ENCODE measurements at regions not wholly inside any gene's neighbourhood (a gene's known extent, or its start where the extent isn't known, plus 50 kb on each side); places are given as distances from the start of the nearest gene placed in this dataset.

DNA sequence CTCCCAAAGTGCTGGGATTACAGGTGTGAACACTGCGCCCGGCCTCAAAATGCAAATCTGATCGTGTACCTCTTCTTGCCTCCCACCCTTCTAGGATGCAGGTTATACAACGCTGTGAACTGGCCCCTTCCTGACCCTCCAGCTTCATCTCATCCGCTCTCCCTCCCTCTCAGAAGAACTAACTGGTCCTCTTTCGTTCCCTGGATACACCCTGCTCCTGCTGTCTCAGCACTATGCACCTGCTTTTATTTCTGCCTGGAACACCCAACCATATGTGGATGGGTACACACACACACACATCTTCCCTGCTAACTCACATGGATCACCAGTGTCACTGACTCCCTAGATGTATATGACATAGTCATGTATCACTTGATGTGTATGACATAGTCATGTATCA, 56.1 kb upstream of the VASH1 start:
- TF ChIP-seq, protein P1, sequence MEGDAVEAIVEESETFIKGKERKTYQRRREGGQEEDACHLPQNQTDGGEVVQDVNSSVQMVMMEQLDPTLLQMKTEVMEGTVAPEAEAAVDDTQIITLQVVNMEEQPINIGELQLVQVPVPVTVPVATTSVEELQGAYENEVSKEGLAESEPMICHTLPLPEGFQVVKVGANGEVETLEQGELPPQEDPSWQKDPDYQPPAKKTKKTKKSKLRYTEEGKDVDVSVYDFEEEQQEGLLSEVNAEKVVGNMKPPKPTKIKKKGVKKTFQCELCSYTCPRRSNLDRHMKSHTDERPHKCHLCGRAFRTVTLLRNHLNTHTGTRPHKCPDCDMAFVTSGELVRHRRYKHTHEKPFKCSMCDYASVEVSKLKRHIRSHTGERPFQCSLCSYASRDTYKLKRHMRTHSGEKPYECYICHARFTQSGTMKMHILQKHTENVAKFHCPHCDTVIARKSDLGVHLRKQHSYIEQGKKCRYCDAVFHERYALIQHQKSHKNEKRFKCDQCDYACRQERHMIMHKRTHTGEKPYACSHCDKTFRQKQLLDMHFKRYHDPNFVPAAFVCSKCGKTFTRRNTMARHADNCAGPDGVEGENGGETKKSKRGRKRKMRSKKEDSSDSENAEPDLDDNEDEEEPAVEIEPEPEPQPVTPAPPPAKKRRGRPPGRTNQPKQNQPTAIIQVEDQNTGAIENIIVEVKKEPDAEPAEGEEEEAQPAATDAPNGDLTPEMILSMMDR (IDR thresholded peaks at IDR 0.05): no peak
- TF ChIP-seq POLR2A (IDR thresholded peaks at IDR 0.05): no peak
